Astrocyte (in vitro differentiated cells and primary cell): ENCODE measurements at regions not wholly inside any gene's neighbourhood (a gene's known extent, or its start where the extent isn't known, plus 50 kb on each side); places are given as distances from the start of the nearest gene placed in this dataset.

Source experiments
- CTCF ChIP-seq: IDR thresholded peaks from 2 replicates; pipeline ENCODE4 v1.5.1; 2011; ENCODE audit warnings: low read depth, mild to moderate bottlenecking, inconsistent platforms, low read length, moderate library complexity; ENCODE audit not compliant: insufficient read depth
- EZH2 ChIP-seq: IDR thresholded peaks from 2 replicates; pipeline ENCODE4 v1.6.1; 2012; ENCODE audit warnings: mild to moderate bottlenecking, low read length, inconsistent platforms; ENCODE audit not compliant: insufficient read depth

- TF ChIP-seq CTCF (no peak), EZH2 (no peak)
Observed at GRCh38 chr3:166986000-166986399, 394.1 kb downstream of the ZBBX start.
